ENCODE measurements at regions not wholly inside any gene's neighbourhood (a gene's known extent, or its start where the extent isn't known, plus 50 kb on each side); places are given as distances from the start of the nearest gene placed in this dataset.

DNA sequence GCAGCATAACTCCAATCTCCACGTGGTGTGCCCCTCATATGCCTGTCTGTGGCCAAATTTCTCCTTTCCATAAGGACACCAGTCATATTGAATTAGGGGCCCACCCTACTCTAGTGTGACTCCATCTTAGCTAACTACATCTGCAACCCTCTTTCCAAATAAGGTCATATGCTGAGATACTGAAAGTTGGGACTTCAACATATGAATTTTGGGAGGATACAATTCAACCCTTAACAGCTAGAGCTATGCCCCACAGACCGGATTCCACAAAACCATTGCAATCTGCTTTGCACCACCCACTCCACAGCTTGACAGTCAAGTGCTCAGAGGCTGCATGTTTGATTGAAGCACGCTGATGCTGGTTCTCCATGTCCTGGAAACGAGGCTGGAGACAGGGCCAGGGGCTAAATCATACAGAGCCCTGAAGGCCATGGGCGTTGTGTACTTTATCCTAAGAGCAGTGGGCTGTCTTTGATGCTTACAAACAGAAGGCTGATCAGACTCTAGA lies 122.8 kb downstream of the MTX3 start:
- no peak for DNase-seq

- DNase-seq: no peak
Measured at GRCh38 chr5:79865579-79865978, 125.5 kb downstream of the MTX3 start.

GRCh38 chr5:79864364-79864763 lies 126.7 kb downstream of the MTX3 start:
- DNase-seq: no peak

DNA sequence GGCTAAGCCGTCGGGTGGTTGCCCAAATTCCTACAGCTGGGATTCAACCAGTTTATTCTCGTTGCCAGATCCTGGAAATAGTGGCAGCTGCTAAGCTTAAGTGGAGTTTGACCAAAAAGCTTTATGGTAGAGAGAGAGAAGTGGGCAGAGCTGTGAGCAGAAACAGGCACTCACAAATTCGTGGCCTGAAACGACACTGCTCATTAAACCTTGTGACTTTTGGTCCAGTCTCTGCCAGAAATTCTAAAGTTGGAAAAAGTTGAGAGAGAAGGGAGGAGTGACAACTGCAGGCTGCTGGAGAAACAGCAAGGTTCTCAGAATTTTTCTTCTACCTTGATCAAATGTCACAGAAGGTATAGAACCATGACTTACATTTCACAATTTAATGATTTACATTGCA lies 131.5 kb downstream of the MTX3 start:
- DNase-seq: no peak

- no peak for DNase-seq
Measured at GRCh38 chr5:79858410-79858723, 132.7 kb downstream of the MTX3 start.

GRCh38 chr5:79857714-79858409 lies 133.2 kb downstream of the MTX3 start:
- DNase-seq: peak; percentile 73

DNA sequence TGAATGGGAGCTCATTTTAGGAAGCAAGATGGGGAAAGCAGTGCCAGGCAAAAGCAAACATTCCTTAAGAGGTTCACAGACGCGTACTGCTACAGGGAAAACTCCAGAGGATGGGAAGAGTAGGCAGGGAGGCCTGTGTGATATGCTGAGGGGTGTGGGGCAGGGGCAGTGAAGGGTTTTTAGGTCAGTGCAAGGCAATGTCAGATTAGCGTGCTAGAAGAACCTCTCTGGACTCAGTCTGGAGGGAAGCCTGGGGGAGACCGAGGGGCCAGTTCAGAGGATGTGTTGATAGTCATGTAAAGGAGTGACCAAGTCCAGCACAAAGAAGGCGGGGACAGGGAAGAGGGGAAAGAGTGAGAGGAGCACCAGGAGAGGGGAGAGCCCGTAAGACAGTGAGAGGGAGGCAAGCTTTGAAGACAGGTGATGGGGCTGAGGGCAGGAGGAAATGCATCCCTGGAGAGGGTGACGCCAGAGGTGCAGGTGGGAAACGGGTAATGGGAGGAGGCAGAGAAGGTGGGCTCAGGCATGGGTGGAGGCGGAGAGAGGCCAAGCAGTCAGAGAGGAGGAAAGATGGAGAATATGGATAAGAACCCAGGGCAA lies 134.5 kb downstream of the MTX3 start:
- no peak for DNase-seq

GRCh38 chr5:79853676-79854418 lies 137.2 kb downstream of the MTX3 start:
- DNase-seq: no peak

- DNase-seq: no peak
Measured at GRCh38 chr5:79853028-79853427, 138.0 kb downstream of the MTX3 start.

- no peak for DNase-seq
Measured at GRCh38 chr5:79851391-79851863, 139.6 kb downstream of the MTX3 start.

DNA sequence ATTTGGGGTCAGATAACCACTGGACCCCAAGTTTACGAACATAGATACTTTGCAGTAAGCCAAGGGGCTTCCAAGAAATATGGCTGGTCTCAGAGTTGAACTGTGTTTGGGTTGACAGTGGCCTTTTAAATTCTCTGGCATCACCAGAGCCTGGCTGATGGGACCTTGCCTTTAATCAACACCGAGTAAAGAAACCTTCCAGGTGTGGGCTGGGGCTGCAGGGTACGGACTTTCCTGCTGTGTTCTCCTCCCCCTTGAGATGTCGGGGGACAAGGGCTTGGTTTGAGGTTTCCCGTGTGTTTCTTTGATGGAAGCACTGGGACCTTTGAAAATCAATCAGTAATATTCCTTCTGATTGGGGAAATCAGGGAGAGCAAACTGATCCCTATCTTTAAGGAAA lies 140.1 kb downstream of the MTX3 start:
- DNase-seq: no peak

DNA sequence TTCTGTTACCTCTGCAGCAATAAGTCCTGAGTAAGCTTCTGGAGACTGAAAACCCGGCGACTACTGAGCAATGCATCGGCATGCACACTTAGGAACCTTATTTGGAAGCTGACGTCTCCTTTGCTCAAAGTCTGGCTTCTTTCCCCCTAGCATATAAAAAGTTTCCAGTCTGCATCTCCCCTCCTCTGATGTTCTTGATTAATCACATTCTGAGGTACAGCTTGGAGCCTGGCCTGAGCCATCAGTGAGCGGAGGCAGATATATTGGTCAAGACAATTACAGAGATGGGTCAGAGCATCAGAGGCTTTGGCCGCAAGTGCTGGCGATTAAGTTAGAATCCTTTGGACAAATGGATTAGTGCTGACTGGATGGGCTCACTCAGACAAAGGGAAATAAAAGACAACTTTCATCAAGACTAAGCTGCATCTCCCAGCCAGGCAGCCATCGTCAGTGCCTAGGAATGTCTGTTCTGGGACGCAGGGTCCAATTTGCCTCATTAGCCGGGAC lies 140.7 kb downstream of the MTX3 start:
- DNase-seq: no peak

DNA sequence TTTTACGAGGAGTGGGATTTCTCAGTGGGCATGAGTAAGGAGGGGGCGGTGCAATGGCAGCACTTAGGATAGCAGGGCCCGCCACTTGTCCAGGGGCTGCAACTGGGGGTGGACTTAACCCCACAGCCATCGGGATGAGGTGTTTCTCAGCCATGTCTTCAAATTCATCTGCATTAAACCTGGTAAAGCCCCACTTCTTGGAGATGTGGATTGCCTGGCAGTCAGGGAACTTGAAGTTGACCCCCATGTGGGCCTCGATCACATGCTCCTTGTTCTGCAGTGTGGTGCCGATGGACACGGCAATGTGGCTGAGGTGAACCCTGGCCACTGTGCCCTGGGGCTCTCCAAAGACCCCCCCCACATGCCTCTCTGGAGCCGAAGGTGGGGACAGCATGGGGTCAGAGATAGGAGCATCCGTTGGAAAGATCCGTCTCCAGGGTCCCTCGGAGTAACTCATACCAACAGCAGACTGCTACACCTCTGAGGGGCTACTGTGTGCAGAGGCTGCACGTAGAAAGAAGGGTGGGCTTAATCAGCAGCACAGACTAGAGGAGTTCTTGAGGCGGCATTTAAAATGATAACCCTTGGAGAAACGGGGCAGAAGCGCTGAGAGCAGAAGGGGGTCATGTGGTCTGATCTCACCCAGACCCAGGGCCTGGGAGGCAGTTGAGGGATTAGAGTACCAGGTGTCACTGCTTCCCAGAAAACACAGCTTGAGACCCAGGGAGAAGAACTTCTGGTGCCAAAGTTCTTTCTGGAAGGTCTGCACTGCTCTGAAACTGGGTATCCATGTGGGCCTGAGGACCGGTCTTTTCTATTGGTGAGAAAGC lies 141.4 kb downstream of the MTX3 start:
- no peak for DNase-seq
